AG08396 (cell line): ENCODE measurements at regions not wholly inside any gene's neighbourhood (a gene's known extent, or its start where the extent isn't known, plus 50 kb on each side); places are given as distances from the start of the nearest gene placed in this dataset.
A peak's percentile ranks its signal among the peaks of the same experiment; 100 is the strongest.

Experiments
- DNase-seq: peaks from one replicate; pipeline ENCODE4 v3.0.0; 2012; ENCODE audit warnings: low spot score, mixed read lengths

DNA sequence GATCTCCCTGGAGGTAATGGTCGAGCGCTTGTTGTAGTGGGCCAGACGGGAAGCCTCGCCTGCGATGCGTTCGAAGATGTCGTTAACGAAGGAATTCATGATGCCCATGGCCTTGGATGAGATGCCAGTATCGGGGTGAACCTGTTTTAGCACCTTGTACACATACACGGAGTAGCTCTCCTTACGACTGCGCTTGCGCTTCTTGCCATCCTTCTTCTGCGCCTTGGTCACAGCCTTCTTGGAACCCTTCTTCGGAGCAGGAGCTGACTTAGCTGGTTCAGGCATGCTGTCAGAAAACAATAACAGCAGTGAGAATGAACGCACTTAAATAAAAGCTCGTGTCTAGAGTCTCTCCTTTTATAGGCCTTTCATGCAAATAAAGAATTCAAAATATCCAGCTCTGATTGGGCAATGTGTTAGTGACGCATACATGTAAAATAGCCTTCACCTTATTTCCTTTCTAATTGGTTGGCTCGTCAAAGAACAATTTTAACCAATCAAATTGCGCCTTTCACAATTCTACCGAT lies 129.2 kb downstream of the HFE start:
- peak; percentile 85 for DNase-seq

DNA sequence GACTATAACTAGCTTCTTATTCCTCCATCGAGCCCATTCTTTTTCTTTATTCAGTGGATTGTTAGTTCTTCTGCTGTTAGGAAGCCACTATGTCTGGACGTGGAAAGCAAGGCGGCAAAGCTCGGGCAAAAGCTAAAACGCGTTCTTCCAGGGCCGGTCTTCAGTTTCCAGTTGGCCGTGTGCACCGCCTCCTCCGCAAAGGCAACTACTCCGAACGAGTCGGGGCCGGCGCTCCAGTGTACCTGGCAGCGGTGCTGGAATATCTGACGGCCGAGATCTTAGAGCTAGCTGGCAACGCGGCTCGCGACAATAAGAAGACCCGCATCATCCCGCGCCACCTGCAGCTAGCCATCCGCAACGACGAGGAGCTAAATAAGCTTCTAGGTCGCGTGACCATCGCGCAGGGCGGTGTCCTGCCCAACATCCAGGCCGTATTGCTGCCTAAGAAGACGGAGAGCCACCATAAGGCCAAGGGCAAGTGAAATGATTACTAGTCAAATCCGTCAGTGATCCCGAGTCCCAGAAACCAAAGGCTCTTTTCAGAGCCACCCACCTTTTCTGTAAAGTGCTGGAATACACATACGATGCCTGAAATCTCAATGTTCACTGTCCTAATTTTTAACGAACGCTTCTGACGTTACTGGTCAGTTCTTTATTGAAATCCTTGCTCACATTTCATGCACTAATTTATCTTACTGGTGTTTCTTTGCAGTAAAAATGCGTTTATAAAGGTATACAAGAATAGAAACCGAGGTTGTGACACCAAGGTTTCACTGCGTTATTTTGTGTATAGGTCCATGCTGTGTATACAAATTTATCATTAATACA lies 129.9 kb downstream of the HFE start:
- peak; percentile 42 for DNase-seq

DNA sequence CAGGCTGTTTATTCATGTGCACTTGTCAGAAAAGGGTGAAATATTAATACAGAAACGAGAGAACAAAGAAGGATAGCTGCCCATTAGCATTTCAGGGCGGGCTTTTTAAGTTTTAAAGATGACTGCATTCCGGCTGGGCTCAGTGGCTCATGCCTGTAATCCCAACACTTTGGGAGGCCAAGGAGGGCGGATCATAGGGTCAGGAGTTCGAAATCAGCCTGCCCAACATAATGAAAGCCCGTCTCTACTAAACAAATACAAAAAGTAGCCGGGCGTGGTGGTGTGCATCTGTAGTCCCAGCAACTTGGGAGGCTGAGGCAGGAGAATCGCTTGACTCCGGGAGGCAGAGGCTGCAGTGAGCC lies 130.5 kb downstream of the HFE start:
- DNase-seq = no peak

DNA sequence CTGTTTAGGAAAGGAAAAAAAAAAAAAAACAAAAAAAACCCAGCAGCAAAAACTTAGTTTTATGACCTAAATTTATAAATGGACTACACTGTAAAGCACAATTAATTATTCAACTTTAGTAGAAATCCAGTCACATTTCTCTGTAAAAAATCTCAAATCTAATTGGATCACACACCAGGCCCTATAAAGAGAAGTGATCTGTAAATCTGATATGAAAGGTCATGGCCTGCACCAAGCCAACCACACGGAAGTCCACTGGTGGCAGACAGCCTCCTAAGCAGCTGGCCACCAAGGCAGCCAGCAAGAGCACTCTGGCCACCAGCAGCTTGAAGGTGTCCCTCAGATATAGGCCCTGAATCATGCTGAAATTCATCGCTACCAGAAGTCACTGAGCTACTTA lies 131.6 kb downstream of the HFE start:
- DNase-seq = no peak

DNA sequence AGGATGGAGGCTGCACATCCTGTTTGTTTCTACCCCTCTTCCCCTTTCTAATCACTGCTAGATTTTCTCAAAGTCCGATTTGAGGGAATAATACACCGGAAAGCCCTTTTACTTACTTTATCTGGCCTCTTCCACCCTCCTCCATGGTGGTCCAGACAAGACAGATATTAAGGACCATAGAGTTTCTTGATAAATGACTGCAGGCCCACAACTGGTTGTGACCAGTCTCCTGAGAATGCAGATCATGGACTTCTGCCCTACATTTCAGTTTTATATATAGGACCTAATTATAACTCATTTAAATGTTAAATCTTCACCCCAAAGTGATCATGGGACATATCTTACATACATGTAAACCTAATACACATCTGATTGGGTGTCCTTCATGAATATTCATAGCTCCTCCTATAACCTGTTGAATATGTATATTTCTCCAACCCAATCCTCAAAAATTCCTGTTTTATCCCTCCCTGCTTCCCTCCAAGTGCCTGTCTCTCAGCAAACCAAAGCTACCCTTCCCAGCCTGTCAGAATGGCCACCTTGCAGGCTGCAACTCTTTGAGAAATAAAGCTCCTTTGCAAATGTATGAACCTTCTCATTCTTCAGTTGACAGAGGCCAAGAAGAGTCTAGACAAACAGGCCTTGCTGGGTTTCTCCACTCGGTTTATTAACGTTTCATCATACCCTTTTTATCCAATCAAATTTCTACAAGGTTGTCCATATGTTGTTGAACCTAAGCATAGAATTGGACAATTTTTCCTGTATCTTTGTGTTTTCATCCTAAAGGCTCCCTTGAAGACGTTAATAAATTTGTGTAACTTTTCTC lies 133.1 kb downstream of the HFE start:
- DNase-seq = no peak

DNA sequence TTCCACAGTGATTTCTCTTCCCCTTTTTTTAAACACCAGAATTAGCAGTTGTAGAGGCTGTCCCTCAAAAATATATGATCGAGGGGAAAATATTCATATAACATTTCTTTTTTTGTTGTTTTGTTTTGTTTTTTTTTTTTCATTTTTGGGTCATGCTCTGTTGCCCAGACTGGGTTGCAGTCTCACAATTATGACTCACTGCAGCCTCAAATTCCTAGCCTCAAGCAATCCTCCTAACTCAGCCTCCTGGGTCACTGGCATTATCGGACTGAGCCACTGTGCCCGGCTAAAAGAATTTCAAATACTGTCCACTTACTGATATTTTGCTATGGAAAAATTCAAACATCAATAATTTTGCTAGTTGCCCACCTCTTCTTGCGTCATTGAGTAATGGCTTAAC lies 134.0 kb downstream of the HFE start:
- DNase-seq = no peak

DNA sequence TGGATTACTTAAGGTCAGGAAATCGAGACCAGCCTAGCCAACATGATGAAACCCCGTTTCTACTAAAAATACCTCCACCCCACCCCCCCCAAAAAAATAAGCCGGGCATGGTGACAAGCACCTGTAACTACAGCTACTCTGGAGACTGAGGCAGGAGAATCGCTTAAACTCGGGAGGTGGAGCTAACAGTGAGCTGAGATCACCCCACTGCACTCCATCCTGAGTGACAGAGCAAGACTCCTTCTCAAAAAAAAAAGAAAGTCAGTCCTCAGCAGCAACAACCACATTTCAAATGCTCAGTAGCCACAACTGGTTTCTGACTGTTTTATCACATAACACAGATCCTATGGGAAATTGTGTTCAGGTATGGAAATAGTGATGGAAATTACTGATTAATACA lies 135.3 kb downstream of the HFE start:
- DNase-seq = no peak

DNA sequence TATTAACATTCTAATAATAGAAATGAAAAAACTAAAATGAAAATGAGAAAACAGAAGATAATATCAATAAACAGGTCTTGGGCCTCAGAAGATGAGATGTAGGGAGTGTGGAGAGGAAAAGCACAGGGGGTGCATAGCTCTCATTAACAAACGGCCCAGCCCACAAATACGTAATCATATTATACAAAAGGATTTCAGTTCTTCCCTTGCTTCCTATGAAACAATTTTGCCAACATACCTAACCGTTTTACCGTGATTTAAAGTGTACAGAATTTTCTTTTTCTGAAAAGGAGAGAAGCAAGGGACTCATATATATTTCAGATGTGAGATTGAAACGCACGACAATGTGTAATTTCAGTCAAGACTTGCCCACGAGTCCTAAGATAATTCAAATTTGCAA lies 136.0 kb downstream of the HFE start:
- DNase-seq = no peak

DNA sequence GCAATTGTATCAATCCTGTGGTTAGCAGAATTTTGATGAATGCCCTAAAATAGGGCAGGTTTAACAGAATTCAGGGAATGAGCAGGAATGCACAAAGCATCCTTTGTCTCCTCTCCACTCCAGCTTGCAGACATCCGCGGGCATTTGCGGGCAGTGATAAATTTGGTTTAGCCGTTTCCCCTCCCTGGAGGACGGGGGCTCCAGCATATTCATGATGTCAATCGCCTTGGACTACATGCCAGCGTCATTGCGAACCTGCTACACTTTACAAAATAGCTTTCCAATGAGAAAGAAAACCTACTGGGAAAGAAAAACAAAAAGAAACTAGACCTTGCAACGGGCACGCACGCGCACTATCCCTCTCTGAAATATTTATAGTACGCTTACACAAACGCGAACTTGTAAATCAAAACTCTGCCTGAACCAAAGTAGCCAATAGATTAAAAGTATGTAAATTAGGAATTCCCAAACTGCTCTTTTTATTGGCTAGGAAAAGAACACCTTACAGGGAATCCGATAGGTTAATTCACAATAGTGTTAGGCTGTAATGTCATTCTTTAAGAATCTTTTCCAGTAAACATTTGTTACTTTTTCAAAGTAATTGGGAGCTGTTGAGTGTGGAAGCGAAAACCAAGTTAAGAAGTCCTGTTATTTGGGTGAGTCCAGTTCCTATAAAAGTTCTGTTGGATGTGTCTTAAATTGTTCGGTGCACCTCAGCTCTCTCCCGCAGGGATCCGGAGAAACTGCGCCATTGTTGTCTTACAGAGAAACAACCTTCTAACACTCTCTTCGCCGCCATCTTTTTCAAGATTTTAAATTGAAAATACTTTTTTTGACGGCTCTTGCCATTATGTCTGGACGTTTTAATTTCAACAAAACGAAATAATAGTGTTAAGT lies 136.7 kb downstream of the HFE start:
- DNase-seq = peak; percentile 74

DNA sequence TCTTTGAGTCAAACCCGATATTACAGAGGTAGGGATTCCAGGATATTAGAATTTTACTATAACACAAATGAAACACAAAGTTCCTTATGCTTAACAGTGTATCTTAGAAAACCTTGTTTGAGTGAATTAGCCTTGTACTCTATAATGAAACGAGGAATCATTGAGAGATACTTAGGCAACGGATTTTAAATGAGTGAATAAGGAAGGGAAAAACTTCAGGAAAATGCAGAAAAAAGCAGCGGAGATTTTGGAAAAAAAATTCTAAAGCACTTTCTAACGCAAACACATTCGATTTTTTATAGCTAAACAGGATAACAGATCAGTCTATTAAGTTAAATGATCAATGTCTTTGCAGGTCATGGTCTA lies 137.3 kb downstream of the HFE start:
- no peak for DNase-seq

DNA sequence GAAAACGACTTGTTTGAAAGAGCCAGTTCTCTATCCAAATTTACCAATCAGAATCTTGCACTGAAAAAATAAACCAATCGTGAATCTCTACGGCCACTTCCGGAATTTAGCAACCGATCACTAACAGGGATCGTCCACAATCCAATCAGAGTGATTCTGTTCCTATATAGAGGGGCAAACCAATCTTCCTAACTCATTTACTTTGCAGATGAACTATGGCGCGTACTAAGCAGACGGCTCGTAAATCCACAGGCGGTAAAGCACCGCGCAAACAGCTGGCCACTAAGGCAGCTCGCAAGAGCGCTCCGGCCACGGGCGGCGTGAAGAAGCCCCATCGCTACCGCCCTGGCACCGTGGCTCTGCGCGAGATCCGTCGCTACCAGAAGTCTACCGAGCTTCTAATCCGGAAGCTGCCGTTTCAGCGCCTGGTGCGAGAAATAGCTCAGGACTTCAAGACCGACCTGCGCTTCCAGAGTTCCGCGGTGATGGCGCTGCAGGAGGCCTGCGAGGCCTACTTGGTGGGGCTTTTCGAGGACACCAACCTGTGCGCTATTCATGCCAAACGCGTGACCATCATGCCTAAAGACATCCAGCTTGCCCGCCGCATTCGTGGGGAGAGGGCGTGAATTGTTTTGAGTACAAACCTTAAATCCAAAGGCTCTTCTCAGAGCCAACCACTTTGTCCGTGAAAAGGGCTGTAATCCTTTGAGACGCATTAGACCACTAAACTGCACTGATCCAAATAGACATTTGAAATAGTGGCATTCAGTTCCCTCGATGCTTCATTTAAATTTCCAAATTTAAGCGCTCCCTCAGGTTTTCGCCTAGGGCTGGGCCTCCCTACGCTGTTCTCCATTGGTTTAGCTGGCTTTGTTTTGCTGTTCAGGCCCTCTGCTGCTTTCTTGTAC lies 138.0 kb downstream of the HFE start:
- DNase-seq = no peak

DNA sequence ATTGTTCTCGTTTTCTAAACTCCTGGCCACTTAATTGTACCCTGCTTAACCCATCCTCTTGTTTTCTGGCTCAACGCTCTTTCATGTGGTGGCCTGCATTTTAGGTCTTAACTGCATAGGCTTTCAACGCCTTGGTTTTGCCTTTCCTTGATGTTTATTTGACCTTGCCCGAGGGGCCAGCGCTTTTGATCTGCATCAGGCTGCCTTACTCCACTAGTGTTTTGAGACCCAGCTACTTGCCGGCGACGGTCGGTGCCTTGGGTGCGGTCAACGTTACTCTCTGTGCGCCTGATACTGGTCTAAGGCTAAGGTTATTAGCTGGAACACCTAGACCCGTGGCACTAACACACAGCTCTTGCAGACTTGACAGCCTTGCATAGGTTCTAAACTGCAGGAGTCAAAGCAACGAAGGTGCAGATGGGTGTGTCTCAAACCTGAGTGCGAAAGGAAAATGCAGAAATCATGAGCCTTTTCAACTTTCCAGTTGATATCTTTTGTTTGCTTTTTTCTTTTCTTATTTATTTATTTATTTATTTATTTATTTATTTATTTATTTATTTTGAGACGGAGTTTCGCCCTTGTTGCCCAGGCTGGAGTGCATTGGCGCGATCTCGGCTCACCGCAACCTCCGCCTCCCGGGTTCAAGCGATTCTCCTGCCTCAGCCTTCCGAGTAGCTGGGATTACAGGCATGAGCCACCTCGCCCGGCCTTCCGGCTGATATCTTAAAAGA lies 138.8 kb downstream of the HFE start:
- no peak for DNase-seq

DNA sequence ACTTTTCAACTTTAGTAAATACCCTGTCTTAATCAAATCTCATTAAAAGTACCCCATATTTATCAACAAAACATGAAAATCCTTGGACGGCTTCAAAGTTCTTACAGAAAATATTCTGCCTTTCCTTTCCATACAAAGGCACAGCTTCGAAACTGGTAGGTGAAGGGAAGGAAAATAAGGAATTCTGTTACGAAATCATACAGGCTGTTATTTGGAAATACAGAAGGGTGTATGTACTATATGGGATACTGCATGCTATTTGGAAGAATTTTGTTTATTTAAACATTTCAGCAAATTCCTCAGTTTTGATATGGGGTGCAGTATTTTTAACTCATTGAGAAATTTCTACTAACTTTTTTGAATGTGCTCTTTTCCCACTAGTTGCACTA lies 138.4 kb upstream of the BTN3A2 start:
- DNase-seq = no peak

DNA sequence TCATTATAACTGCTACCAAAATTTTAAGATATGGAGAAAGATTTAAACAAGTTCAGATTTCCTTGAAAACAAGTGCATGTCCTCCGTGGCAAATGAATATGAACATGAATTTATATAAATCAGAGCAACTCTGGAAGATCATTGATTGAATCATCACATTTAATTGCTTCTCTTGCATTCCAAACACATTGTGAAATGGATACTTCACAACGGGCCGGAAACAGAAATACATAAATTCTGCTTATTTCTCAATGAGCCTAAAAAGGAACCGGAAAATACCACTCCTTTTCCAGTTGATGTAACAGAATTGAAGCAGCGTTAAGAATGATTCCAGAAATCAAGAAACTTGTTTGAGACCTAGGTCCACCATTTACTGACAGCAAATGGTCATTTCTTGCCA lies 134.6 kb upstream of the BTN3A2 start:
- DNase-seq = no peak

DNA sequence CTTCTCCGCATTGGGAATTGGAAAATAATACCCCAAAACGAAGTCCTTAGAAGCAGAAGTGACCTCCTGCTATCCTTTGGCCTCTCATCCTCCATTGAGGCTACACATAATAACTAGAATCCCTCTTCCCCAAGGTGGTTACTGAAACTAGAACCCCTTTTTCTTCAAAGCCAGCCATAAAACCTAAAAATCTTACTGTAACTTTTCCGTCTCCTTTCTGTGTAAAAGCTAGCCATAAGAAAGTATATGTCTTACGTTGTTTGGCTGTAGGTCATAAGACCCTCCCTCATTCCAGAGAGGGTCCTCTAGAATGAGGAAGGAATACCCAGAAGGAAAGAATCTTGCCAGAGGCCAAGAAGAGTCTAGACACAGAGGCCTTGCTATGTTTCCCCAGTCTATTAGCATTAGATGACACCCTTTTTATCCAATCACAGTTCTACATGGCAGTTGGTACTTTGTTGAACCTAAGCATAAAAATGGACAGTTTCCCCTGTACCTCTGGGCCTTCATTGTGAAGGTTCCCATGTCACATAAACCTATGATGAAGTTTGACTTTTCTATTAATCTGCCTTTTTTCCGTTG lies 133.9 kb upstream of the BTN3A2 start:
- no peak for DNase-seq

DNA sequence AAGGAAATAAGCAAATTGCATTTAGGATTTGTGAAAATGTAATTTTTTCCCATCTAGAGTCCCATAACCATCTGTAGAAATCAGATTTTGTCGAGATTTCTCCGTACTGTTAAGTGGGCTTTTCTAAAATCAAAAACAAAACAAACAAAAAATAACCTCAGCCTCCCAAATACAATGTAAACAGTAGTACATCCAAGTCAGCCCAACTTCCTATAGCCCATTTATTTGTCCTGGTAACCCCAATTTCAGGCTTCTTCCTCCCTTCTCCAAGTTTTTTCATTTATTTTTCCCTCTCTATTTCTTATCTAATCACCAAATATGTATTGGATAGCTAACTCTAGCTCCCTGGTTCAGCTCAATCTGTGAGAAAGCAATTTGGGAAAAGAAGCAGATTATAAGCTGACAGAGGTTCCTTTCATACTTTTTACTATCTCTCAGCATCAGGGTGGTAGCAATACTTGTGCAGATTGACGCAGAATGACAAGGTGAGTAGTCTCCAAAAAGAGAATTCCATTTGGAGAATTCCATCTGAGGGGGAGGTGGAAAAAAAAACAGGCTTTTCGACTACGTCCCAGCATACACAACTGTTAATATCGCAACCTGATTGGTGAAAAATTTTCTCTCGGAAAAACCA lies 132.6 kb upstream of the BTN3A2 start:
- no peak for DNase-seq

DNA sequence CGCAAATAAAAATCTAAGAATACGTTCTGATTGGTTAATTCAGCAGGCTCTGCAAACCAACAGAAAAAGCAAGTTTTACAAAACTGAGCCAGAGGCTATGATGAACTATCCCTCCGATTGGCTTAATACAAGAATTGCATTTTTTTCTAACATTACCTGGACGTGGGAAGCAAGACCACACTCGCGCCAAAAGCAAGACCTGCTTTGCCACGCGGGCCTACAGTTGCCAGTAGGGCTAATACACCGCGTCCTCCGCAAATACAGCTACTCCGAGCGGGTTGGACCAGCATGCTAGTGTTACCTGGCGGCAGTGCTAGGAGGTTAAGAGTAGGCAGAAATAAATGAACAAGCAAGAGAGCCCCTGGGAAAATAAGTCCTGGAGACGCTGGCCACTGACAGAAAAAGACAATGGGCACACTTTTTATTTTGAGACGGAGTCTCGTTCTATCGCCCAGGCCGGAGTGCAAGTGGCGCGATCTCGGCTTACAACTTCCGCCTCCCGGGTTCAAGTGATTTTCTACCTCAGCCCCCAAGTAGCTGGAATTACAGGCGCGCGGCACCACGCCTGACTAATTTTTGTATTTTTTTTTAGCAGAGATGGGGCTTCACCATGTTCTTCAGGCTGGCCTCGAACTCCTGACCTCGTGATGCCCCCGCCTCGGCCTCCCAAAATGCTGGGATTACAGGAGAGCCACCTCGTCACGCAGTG lies 131.9 kb upstream of the BTN3A2 start:
- no peak for DNase-seq

DNA sequence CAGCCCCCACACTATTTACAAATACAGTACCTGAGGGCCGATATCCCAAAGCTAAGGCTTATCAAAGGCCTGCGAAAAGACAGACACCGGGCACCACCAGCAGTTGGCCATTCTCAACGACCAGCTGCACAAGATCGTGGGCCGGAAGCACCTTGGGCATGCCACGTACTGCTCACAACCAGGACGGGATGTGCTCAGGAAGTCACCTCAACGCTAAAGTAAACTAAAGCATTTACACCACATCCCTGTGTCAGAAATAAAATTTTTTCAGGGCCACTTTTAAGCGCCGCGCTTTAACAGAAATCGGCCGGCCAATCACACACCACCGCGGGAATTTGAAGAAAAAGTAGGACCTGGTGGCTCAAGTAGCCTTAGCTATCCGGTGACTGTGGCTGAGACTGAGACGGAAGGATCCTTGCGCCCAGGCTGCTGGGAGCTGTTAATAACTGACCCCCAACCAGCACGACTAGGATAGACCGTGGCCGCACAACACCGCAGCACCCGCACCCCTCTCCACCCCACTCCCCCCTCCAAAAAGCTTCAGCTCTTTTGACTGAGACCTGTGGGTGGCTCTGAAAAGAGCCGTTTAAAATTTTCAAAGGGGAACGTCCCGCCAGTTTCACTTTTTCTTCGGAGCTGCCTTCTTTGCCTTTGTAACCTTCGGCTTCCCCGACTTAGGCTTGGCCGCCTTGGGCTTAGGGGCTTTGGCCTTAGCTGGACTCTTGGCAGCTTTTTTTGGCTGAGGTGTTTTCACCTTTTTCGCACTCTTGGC lies 131.2 kb upstream of the BTN3A2 start:
- peak; percentile 58 for DNase-seq
